Panc1 (cell line): ENCODE measurements at regions not wholly inside any gene's neighbourhood (a gene's known extent, or its start where the extent isn't known, plus 50 kb on each side); places are given as distances from the start of the nearest gene placed in this dataset.

Experiments used
- POLR2AphosphoS5 ChIP-seq: IDR thresholded peaks from 2 replicates; pipeline ENCODE4 v1.6.1; 2012; ENCODE audit warnings: mild to moderate bottlenecking, low read depth, low read length, moderate library complexity
- SIN3A ChIP-seq: IDR thresholded peaks from 2 replicates; pipeline ENCODE4 v1.6.1; 2012; ENCODE audit warnings: low read depth, mild to moderate bottlenecking, low read length, moderate library complexity, borderline replicate concordance; ENCODE audit not compliant: insufficient read depth
- TF ChIP-seq, protein P1 (sequence below): fragments of 450-650 bp; IDR thresholded peaks from 2 replicates; pipeline ENCODE4 v1.5.1; 2017; ENCODE audit warnings: mild to moderate bottlenecking
- TF ChIP-seq, protein P2 (sequence below), 2 experiments: IDR thresholded peaks; 2 replicates each; pipeline ENCODE4 v1.6.1; 2011 to 2012; ENCODE audit warnings: low read depth in 2 of 2, control low read depth in 1 of 2, low read length in 1 of 2, mild to moderate bottlenecking in 1 of 2, moderate library complexity in 1 of 2; ENCODE audit not compliant: insufficient read depth in 1 of 2

DNA sequence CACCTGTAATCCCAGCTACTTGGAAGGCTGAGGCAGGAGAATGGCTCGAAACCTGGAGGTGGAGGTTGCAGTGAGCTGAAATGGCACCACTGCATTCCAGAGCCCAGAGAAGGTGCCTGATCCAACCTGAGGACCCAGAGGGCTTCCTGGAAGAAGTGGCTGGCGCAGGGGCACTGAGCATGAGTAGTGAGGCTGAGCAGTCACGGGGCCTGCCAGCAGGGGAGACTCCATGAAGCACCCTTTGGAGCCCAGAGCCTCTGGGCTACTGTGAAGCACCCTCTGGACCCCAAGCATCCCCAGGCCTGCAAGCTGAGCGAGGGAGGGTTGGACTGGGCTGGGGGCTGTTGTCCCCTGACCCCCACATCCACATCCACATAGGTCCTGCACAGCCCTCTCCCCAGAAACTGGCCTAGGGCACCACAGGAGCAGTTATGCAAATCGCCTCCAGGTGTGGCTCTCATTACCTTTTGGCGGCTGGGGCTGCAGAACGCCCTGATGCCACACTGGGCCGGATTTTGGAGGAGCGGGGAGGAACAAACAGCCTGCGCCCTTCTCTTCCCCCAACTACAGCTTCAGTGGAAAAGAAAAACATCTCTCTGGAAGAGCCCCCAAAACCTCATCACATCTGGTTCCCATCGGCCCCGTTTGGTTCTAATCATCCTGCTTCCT is 78.2 kb upstream of the TARDBP start:
- TF ChIP-seq, protein P1, sequence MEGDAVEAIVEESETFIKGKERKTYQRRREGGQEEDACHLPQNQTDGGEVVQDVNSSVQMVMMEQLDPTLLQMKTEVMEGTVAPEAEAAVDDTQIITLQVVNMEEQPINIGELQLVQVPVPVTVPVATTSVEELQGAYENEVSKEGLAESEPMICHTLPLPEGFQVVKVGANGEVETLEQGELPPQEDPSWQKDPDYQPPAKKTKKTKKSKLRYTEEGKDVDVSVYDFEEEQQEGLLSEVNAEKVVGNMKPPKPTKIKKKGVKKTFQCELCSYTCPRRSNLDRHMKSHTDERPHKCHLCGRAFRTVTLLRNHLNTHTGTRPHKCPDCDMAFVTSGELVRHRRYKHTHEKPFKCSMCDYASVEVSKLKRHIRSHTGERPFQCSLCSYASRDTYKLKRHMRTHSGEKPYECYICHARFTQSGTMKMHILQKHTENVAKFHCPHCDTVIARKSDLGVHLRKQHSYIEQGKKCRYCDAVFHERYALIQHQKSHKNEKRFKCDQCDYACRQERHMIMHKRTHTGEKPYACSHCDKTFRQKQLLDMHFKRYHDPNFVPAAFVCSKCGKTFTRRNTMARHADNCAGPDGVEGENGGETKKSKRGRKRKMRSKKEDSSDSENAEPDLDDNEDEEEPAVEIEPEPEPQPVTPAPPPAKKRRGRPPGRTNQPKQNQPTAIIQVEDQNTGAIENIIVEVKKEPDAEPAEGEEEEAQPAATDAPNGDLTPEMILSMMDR, result no peak
- TF ChIP-seq, protein P2, sequence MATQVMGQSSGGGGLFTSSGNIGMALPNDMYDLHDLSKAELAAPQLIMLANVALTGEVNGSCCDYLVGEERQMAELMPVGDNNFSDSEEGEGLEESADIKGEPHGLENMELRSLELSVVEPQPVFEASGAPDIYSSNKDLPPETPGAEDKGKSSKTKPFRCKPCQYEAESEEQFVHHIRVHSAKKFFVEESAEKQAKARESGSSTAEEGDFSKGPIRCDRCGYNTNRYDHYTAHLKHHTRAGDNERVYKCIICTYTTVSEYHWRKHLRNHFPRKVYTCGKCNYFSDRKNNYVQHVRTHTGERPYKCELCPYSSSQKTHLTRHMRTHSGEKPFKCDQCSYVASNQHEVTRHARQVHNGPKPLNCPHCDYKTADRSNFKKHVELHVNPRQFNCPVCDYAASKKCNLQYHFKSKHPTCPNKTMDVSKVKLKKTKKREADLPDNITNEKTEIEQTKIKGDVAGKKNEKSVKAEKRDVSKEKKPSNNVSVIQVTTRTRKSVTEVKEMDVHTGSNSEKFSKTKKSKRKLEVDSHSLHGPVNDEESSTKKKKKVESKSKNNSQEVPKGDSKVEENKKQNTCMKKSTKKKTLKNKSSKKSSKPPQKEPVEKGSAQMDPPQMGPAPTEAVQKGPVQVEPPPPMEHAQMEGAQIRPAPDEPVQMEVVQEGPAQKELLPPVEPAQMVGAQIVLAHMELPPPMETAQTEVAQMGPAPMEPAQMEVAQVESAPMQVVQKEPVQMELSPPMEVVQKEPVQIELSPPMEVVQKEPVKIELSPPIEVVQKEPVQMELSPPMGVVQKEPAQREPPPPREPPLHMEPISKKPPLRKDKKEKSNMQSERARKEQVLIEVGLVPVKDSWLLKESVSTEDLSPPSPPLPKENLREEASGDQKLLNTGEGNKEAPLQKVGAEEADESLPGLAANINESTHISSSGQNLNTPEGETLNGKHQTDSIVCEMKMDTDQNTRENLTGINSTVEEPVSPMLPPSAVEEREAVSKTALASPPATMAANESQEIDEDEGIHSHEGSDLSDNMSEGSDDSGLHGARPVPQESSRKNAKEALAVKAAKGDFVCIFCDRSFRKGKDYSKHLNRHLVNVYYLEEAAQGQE (IDR thresholded peaks at IDR 0.05; ENCODE audit: insufficient read depth in 1 of 2, low read depth in 2 of 2, low read length in 1 of 2), result no peak
- no peak for TF ChIP-seq POLR2AphosphoS5
- TF ChIP-seq SIN3A, result no peak
